LNCAP (cell line): ENCODE measurements at regions not wholly inside any gene's neighbourhood (a gene's known extent, or its start where the extent isn't known, plus 50 kb on each side); places are given as distances from the start of the nearest gene placed in this dataset.

Source experiments
- TF ChIP-seq, protein P1 (sequence below): fragments of 450-650 bp; IDR thresholded peaks from 2 replicates; pipeline ENCODE4 v1.5.1; 2017; ENCODE audit warnings: mild to moderate bottlenecking

DNA sequence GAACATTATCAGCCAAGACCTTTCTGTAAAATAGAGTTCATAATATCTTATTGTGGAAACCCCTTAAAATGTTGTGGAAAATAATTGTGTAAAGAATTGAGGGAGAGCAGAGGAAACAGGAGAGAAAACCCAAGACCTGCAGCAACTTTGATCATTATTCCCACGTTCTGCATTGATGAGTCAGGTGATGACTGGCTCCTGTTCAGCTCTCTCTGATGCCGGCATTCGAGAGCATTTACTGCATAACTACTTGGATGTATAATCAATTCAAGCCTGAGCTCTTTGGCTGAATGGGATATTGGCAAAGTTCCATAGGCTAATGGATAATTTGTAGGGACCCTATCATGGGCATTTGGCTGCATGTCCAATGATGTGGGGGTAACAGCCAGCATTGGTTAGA, 176.3 kb upstream of the ARID2 start:
- TF ChIP-seq, protein P1, sequence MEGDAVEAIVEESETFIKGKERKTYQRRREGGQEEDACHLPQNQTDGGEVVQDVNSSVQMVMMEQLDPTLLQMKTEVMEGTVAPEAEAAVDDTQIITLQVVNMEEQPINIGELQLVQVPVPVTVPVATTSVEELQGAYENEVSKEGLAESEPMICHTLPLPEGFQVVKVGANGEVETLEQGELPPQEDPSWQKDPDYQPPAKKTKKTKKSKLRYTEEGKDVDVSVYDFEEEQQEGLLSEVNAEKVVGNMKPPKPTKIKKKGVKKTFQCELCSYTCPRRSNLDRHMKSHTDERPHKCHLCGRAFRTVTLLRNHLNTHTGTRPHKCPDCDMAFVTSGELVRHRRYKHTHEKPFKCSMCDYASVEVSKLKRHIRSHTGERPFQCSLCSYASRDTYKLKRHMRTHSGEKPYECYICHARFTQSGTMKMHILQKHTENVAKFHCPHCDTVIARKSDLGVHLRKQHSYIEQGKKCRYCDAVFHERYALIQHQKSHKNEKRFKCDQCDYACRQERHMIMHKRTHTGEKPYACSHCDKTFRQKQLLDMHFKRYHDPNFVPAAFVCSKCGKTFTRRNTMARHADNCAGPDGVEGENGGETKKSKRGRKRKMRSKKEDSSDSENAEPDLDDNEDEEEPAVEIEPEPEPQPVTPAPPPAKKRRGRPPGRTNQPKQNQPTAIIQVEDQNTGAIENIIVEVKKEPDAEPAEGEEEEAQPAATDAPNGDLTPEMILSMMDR, result no peak

DNA sequence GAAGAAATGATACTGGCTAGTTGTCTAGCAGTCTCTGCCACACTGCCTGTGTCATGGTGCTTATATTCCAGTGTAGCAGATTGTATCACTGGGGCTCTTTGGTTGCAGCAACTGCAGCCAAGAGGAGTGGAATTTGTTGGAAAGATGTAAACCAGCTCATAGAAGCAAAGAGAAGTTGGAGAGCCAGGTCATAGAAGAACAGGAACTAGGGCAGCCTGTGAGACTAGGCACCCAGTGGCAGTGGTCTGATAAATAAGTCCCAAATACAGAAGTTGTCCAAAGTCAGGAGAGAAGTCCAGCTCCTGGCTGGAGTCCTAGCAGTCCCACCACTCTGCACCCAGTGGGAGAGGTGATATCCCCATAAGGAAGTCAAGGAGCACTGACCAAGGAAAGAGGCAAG, 172.5 kb upstream of the ARID2 start:
- TF ChIP-seq, protein P1, result no peak

DNA sequence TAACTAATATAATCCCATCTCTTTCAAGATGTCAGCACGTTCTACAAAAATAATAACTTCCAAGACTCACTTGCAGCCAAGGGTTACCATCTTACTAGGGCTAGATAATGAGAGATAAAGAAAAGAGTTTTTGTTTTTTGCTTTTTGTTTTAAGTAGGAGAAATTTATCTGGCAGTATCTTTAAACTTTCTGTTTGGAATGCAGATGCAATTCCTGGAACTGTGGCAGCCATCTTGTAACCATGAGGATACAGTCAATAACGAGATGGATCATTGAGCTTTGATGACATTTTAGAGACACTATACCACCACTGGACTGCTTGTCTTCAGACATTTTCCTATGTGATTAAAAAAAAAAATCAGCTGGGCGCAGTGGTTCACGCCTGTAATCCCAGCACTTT, 171.2 kb upstream of the ARID2 start:
- TF ChIP-seq, protein P1, result no peak

DNA sequence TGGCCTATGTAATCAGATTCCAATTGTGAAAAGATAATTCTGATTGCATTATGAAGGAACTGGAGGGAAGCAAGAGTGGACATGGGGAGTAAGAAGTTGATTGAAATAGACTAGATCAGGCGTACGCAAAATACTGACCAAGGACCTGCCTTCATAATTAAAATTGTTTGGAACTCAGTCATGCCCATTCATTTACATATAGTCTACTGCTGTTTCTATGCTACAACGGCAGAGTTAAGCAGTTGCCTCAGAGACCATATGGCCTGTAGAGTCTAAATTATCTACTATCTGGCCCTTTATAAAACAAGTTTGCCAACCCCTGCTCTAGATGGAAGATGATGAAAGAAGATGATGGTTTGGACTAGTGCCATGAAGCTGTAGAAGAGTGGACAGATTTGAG, 170.0 kb upstream of the ARID2 start:
- TF ChIP-seq, protein P1, result no peak

DNA sequence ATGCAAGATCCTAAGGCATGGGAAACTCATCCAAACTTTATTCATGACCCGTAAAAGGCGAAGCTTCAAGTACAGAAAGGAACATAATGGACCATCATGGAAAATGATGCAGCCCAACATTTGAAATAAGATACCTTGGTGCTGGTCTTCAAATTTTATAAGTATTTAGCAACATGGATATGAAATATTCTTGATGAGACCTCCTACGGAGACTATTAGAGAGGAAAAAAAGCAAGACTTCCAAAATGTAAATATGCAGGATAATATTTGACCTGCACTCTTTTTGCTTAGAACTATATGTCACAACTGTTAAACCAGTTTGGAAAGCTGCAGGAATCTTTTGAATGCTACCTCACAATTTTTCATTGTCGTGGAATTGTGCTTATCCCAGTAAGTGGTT, 168.8 kb upstream of the ARID2 start:
- TF ChIP-seq, protein P1, result no peak

DNA sequence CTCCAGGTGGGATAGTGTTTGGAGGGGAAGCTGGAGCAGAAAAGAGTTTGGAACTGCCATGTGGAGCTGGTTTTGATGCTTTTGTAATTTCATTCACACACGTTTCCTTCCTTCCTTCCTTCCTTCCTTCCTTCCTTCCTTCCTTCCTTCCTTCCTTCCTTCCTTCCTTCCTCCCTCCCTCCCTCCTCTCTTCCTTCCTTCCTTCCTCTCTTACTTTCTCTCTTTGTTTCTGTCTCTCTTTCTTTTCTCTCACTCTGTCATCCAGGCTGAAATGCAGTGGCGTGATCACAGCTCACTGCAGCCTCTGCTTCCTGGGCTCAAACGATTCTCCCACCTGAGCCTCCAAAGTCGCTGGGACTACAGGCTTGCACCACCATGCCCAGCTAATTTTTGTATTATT, 168.0 kb upstream of the ARID2 start:
- TF ChIP-seq, protein P1, result no peak

DNA sequence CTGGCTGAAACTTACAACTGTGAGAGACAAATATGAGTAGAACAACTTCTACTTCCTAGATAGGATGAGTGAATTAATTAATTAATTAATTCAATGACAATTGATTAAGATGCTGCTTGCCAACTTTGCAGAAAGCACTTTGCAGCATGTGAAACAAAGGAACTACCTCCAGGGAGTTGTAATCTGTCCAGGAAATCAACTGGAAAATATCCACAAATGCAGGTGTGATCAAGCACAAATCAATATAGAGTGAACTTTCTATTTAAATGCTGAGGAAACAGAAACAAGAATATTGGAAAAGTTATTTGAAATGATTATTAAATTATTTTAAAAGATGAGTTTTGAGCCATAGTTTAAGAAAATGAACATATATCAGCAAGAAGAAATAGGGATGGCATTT, 163.9 kb upstream of the ARID2 start:
- TF ChIP-seq, protein P1, result no peak

DNA sequence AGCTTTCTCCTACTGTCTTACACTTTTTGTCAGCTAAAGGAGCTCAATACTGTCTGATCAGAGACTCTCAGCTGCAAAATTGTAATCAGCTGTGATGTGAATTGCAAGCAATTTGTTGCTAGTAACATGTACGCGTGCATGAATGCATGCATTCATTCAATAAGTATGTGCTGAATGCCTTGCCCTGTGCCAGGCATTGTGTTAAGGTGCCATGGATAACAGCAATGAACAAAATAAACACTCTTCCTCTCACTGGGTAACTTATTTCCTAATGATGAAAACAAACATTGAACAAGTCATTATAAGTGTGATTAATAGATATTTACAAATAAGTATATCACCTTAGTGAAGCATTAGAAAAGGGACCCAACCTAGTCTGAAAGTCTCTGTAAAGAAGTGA, 163.2 kb upstream of the ARID2 start:
- TF ChIP-seq, protein P1, result no peak
